NCI-H1417 (cell line): ENCODE measurements at regions not wholly inside any gene's neighbourhood (a gene's known extent, or its start where the extent isn't known, plus 50 kb on each side); places are given as distances from the start of the nearest gene placed in this dataset.

Experiments used
- DNase-seq, 3 experiments: peaks; one replicate each; lab custom pipeline; 2025; lab: John Stamatoyannopoulos, UW

DNA sequence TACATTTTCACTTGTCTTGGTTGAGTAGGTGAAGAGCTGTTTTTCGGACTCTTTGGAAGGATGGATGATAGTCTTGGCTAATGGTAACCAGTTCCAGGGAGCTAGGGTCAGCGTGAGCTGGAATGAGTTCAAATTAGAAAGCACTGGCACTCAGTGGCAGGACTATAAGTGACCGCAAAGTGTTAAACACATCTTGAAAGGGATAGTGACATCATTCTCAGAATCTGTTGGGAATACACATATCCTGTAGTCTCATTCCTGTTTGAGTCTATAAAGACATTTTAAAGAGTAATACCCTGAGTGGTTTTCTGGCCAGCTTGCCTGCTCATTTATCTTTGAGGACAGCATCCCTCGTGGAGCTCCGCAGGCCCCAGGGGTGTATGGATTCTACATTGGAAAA lies 56.7 kb upstream of the TMEM248 start:
- DNase-seq = no peak

DNA sequence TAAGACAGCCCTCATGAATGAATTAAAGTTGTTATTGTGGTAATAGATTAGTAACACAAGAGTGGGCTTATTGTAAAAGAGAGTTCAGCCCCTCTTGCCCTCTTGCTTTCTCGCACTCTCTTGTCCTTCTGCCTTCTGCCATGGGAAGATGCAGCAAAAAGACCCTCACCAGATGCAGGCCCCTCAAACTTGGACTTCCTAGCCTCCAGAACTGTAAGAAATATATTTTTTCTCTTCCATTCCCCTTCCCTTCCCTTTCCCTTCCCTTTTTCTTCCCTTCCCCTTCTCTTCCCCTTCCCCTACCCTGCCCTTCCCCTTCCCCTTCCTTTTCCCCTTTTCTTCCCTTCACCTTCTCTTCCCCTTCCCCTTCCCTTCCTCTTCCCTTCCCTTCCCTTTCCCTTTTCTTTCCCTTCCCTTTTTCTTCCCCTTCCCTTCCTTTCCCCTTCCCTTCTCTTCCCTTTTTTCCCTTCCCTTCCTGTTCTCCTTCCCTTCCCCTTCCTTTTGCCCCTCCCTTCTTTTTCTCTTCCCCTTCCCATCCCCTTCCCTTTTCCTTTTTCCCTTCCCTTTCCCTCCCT lies 55.6 kb upstream of the TMEM248 start:
- no peak for DNase-seq

DNA sequence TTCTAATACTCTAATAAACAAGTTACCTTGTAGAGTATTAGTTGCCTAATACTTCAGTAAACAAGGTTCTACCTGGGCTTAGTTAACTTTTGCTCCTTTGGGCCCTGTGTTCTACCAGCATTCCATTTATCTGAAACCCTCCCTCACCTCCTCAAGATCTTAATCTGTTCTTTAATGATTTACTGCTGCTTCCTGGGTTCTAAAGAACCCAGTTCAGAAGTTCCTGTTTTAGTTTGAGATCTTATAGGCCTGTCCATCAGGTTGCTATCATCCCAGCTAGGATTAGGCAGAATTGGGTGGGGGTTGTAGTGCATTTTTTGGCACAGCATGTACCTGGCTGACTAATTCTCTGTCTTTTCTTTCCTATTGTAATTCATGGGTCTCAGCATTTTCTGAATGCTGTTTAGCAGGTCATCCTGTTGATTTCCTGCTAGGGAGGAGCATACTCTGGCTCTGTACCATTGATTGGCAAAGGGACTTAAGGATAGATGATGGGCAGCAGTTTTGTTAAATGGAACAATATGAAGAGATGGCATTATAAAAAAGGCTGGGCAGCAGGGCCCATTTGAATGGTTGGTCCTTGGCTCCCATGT lies 53.7 kb upstream of the TMEM248 start:
- no peak for DNase-seq

DNA sequence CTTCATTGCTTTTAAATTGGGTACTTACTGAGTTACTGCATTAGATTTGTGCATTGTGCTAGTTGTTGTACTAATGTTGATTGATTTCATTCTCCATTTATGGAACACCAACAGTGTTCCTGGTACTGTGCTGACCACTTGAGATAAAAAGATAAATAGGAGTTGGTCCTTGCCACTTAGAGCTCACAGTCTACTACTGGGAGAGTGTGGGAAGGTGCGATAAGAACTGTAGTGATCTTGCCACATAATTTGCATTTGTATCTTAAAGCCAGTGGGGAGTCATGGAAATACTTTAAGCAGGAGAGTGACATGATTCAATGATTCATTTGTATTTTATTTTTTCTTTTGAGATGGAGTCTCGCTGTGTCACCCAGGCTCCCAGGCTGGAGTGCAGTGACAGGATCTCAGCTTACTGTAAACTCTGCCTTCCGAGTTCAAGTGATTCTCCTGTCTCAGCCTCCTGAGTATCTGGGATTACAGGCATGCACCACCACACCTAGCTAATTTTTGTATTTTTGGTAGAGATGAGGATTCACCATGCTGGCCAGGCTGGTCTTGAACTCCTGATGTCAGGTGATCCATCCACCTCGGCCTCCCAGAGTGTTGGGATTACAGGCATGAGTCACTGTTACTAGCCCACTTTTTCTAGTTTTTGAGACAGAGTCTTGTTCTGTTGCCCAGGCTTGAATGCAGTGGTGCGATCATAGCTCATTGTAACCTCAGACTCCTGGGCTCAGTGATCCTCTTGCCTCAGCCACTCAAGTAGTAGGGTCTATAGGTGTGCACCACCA lies 51.2 kb upstream of the TMEM248 start:
- DNase-seq = peak in 1 of 3 experiments; percentile 33

DNA sequence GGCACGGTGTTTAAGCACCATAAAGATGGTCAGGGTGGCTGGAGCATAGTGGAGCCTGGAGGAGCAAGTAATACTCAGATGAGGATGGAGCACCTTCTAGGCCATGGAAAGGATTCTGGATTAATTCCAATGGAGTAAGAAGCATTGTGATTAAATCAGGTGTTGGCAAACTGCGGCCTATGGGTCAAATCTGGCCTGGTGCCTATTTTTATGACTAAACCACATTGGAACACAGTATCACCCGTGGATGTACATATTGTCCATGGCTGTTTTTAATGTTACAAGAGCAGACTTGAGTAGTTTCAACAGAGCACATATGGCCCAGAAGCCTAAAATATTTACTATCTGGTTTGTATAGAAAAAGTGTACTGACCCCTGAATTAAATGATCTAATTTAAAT lies 49.9 kb upstream of the TMEM248 start:
- no peak for DNase-seq
